Thyroid gland (tissue), 4 donors: ENCODE measurements at regions not wholly inside any gene's neighbourhood (a gene's known extent, or its start where the extent isn't known, plus 50 kb on each side); places are given as distances from the start of the nearest gene placed in this dataset.

Experiments used
- POLR2A ChIP-seq, 2 donors: fragments of 450-650 bp; IDR thresholded peaks; one replicate each; pipeline ENCODE4 v1.6.1; 2017; ENCODE audit warnings: antibody characterized with exemption in 2 of 2, mild to moderate bottlenecking in 2 of 2, moderate library complexity in 1 of 2
- TF ChIP-seq, protein P1 (sequence below), 6 experiments: fragments of 200-600 bp in 3 of 6; fragments of 450-650 bp in 3 of 6; sonication (generic) in 3 of 6; IDR thresholded peaks; one replicate each; pipeline ENCODE4 v1.5.1; 2016 to 2019; ENCODE audit warnings: antibody characterized with exemption in 6 of 6, mild to moderate bottlenecking in 2 of 6, inconsistent platforms in 1 of 6, moderate library complexity in 1 of 6

DNA sequence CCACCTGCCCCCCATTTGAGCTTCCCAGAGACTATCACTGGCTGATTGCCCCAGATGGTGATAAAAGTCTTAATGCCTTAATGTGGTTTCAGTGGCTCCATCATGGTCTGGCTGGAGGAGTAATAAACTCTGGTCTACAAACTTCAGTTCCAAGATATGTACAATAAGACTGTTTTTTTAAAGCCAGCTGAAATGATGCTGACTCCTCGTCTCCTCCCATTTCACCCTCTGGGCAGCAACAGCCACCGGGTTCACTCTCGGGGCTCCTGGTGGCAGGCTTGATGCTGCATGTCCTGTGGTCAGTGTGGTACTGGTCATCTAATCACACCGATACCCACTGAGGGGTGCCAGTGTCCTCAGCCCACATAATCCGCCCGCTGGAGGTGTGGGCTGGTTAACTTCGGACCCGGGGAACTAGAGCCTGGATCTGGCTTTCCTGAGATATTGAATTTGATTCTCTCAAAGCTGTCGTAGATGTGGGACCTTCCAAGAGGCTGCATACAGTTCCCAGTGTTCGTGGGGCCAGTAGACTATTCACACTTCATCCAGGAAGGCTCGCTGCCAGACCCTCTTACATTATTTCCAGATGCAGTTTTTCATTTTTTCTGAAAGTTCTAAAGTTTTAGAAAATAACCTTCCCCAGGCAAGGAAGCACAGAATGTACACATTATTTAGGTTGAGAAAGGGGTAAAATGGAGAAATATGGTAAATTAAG is 95.3 kb downstream of the GALR1 start:
- no peak for TF ChIP-seq POLR2A (IDR thresholded peaks at IDR 0.05)
- TF ChIP-seq, protein P1, sequence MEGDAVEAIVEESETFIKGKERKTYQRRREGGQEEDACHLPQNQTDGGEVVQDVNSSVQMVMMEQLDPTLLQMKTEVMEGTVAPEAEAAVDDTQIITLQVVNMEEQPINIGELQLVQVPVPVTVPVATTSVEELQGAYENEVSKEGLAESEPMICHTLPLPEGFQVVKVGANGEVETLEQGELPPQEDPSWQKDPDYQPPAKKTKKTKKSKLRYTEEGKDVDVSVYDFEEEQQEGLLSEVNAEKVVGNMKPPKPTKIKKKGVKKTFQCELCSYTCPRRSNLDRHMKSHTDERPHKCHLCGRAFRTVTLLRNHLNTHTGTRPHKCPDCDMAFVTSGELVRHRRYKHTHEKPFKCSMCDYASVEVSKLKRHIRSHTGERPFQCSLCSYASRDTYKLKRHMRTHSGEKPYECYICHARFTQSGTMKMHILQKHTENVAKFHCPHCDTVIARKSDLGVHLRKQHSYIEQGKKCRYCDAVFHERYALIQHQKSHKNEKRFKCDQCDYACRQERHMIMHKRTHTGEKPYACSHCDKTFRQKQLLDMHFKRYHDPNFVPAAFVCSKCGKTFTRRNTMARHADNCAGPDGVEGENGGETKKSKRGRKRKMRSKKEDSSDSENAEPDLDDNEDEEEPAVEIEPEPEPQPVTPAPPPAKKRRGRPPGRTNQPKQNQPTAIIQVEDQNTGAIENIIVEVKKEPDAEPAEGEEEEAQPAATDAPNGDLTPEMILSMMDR (IDR thresholded peaks at IDR 0.05): no peak
